ENCODE measurements at regions not wholly inside any gene's neighbourhood (a gene's known extent, or its start where the extent isn't known, plus 50 kb on each side); places are given as distances from the start of the nearest gene placed in this dataset.
"Not testable (repeated sequence)": the region's sequence is repeated elsewhere in the genome, so short reads cannot be mapped to it uniquely, and the experiment has no call there.

DNA sequence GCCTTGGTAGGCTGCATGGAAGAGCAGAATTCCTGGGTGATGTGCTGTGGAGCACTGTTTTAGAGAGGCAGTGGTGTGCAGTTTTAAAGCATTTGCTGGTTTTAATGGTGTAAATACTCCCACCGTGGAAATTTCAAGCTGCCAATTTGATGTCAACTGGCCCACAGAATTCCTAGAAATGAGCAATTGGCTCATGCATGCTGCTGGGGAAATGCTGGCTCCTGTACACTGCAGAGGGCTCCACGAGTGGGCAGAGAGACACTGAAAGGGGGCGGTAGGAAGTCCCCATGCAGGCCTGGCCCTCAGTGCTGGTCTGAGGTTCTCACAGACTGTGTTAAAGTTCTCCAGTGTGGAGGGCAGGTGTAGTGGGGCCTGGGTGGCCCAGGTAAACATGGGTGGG is 99.4 kb upstream of the NTF3 start:
- Mint-ChIP-seq H3K27me3 (peaks cover 0 to 18% of the 10 kb centered on the region in 2 donors), H3K4me1 (no peaks in the 10 kb centered on the region), H3K9me3 (peaks cover 0 to 2% of the 10 kb centered on the region in 2 donors), H3K27ac (no peak overlapping the region), H3K36me3 (no peaks in the 10 kb centered on the region), H3K4me3 (no peak overlapping the region)
- DNase-seq (no peak), ATAC-seq (replicated peaks) (no peak)

DNA sequence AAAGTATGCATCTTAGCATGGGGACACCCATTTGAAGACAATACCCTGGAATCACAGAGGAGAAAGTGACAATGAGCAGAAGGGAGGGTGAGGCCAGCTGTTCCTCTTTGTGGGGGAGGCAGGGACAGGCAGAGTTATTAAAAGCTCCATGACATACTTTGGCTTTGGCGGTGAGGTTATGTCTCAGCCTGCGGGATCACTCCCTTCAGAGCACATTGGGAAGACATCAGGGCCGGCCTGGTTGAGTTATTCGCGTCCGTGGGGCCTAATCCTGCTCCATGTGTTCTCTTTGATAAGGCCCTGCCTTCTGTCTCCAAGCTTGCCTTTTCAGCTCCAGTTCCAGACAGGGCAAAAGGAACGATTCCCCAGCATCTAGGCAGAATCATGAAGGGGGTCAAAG is 98.8 kb upstream of the NTF3 start:
- ATAC-seq (replicated peaks) = no peak
- no peaks in the 10 kb centered on the region for H3K4me1 Mint-ChIP-seq
- H3K27ac Mint-ChIP-seq = no peak overlapping the region
- peaks cover 0 to 13% of the 10 kb centered on the region in 2 donors for H3K27me3 Mint-ChIP-seq
- no peak overlapping the region for H3K4me3 Mint-ChIP-seq
- H3K36me3 Mint-ChIP-seq = no peaks in the 10 kb centered on the region
- H3K9me3 Mint-ChIP-seq = peaks cover 0 to 2% of the 10 kb centered on the region in 2 donors
- DNase-seq = no peak

DNA sequence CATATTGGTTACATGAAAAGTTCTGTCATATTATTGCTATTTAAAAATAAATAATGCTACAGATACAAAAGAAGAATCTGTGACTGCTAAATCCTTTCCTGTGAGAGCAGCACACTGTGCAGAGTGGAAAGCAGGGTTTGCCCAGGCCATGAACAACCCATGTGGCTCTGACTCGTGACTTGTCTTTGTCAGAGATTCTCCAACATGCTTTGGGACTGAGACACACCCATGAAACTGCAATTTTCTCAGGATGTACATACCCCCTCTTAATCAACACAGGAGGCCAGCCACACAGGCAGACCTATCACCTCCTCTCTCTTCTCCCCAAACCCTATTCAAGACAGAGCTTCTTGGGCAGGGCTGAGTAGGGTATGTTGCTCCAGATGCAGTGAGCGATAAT is 96.8 kb upstream of the NTF3 start:
- no peaks in the 10 kb centered on the region for H3K36me3 Mint-ChIP-seq
- H3K27ac Mint-ChIP-seq = no peak overlapping the region
- no peak for ATAC-seq (replicated peaks)

DNA sequence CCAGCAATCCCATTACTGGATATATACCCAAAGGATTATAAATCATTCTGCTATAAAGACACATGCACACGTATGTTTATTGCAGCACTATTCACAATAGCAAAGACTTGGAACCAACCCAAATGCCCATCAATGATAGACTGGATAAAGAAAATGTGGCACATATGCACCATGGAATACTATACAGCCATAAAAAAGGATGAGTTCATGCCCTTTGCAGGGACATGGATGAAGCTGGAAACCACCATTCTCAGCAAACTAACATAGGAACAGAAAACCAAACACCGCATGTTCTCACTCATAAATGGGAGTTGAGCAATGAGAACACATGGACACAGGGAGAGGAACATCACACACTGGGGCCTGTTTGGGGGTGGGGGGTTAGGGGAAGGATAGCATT is 90.8 kb upstream of the NTF3 start:
- DNase-seq; H3K9me3 Mint-ChIP-seq; H3K36me3 Mint-ChIP-seq; H3K4me1 Mint-ChIP-seq; H3K27ac Mint-ChIP-seq; H3K4me3 Mint-ChIP-seq; ATAC-seq (replicated peaks): not testable (repeated sequence)
- peaks cover 17 to 28% of the 10 kb centered on the region in 2 donors for H3K27me3 Mint-ChIP-seq

More for the DNA sequence above, 96.8 kb upstream of the NTF3 start:
- H3K9me3 Mint-ChIP-seq = peaks cover 0 to 2% of the 10 kb centered on the region in 2 donors
- no peak overlapping the region for H3K4me3 Mint-ChIP-seq
- H3K4me1 Mint-ChIP-seq = no peaks in the 10 kb centered on the region
- DNase-seq = no peak
- peaks cover 5 to 22% of the 10 kb centered on the region in 2 donors for H3K27me3 Mint-ChIP-seq

DNA sequence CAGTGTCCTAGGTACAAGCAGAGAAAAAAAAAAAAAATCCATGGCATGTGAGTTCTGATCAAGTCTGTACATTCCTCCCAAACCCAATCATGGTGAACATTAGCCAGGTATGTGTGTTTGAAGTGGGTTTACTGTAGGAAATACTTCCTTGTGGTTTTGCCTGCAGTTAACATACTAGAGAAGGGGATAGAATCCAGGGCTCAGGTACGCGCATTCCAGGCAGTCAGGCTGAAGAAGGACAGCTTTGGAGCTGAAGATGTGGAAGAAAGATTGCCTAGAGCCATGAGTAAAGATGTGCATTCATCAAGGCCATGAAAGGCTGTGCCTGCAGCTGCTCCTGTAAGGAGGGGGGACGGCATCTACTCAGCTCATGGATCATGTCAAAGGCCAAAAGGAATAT is 88.2 kb upstream of the NTF3 start:
- Mint-ChIP-seq H3K4me1 (no peaks in the 10 kb centered on the region), H3K4me3 (no peak overlapping the region), H3K27ac (no peak overlapping the region), H3K9me3 (no peaks in the 10 kb centered on the region), H3K27me3 (peaks cover 27 to 36% of the 10 kb centered on the region in 2 donors), H3K36me3 (no peaks in the 10 kb centered on the region)
- ATAC-seq (replicated peaks) (no peak), DNase-seq (no peak)

DNA sequence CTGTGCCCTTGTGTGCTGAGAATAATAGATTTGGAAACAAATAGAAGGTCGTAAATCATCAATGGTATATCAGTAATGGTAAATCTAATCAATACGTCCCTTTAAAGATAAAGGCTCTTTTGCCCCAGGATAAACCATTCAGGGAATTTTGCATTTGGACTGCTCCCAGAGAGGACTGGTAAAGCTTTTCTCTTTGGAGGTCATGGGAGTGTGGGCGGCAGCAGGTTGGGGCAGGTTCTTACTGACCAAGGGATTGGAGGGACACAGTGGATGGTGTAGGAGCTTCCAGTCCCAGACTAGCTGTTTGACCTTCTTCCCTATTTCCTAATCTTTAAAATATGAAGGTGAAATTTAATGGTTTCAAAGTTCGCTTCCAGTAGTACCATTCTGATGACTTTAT is 87.8 kb upstream of the NTF3 start:
- H3K4me1 Mint-ChIP-seq = no peaks in the 10 kb centered on the region
- no peak overlapping the region for H3K27ac Mint-ChIP-seq
- DNase-seq = no peak
- H3K27me3 Mint-ChIP-seq = peaks cover 23 to 36% of the 10 kb centered on the region in 2 donors
- H3K36me3 Mint-ChIP-seq = no peaks in the 10 kb centered on the region
- no peak for ATAC-seq (replicated peaks)
- no peaks in the 10 kb centered on the region for H3K9me3 Mint-ChIP-seq
- H3K4me3 Mint-ChIP-seq = no peak overlapping the region

DNA sequence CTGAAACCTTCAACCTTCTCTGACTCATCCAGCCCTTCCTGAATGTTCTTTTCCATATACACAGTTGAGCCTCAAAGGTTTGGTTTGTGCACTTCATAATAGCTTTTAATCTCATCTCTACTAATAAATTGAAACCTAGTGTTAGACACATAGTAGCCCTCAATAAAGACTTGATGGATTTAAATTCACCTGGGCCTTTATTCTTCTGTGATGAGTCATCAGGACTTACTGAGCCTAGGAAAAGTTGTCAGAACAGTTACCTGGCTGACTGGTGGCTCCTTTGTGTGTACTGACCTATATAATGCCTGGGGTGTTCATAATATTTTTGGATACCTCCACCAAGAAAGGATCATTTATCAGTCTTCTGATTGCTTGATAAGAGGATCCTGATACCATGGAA is 86.4 kb upstream of the NTF3 start:
- no peak overlapping the region for H3K27ac Mint-ChIP-seq
- ATAC-seq (replicated peaks) (no peak), DNase-seq (no peak)
- H3K27me3 Mint-ChIP-seq = peaks cover 23 to 29% of the 10 kb centered on the region in 2 donors
- H3K9me3 Mint-ChIP-seq = no peaks in the 10 kb centered on the region
- no peaks in the 10 kb centered on the region for H3K36me3 Mint-ChIP-seq
- H3K4me3 Mint-ChIP-seq = no peak overlapping the region
- H3K4me1 Mint-ChIP-seq = no peaks in the 10 kb centered on the region

DNA sequence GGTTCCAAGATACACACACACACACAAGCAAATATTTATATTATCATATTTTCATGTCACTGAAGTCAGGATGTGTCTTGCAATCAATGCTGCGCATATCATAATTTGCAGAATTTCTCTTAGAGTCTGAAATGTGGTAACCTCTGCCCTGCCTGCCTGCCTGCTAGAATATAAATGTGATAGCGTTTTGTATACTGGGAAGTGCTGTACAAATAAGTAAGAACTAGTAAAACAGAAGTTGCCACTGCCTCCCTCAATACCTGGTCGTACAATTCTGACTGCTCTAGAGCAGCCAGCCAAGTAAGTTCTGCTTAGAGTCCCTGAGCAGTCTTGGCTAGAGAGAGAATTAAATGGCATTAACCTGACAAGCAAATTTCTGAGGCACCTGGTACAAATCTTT is 83.9 kb upstream of the NTF3 start:
- H3K9me3 Mint-ChIP-seq = peaks cover under 1% of the 10 kb centered on the region in 2 donors
- no peak overlapping the region for H3K27ac Mint-ChIP-seq
- no peaks in the 10 kb centered on the region for H3K36me3 Mint-ChIP-seq
- ATAC-seq (replicated peaks) (no peak), DNase-seq (no peak)
- peaks cover 23 to 38% of the 10 kb centered on the region in 2 donors for H3K27me3 Mint-ChIP-seq
- H3K4me3 Mint-ChIP-seq = no peak overlapping the region
- no peaks in the 10 kb centered on the region for H3K4me1 Mint-ChIP-seq

DNA sequence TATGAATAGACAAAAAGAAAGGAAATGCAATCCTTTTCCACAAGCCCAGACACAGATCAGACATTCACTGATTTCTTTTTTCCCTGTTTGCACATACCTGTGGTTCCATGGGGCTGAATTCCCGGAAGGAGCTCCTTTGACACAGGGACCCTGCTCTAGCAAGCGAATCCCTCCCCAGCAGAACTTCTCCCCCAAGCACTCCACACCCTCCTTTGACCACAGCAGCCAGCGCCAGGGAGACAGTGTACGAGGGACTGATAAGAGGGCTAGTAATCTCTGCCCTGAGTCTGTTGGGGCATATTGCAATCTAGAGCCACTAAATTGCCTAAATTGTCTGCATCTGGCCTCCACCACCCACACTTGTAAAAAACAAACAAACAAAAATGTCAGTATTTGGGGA is 83.4 kb upstream of the NTF3 start:
- Mint-ChIP-seq H3K4me3 (no peak overlapping the region), H3K9me3 (peaks cover 5% of the 10 kb centered on the region in 2 donors), H3K27me3 (peaks cover 23 to 38% of the 10 kb centered on the region in 2 donors), H3K4me1 (no peaks in the 10 kb centered on the region), H3K36me3 (no peaks in the 10 kb centered on the region), H3K27ac (no peak overlapping the region)
- DNase-seq (no peak), ATAC-seq (replicated peaks) (no peak)

DNA sequence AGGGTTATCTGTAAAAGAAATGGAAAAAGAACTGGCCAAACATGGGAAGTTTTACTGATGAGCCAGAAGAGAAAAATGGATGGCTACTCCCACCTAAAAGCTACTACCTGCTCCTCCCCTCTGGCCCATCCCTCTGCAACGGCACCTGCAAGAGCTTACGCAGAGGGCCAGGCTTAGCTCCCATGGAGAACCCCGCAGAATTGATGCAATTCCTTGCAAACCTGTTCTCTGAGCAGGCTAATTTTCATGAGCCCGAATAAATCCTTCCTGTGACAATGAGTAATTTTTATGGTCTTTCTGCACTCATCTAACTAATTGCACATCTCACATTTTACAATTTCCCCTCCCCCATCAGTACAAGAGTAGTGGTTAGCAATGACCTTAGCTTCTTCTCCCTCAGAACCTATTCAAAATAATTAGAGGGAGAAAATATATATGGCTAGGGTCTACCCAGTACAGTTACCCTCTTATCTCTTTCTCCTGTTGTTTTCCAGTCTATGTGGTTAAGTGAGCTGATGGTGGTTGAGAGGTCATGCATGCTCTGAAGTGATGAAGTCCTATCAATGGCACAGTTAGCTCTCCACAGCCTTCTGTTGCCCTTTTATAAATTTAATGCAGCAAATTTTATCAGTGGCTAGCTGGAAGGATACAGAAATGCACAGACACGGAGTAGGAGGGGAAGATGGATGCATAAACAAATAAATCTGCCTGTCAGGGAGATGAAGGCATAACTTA is 67.7 kb upstream of the NTF3 start:
- no peaks in the 10 kb centered on the region for H3K36me3 Mint-ChIP-seq
- no peak for ATAC-seq (replicated peaks)
- H3K4me3 Mint-ChIP-seq = no peak overlapping the region

DNA sequence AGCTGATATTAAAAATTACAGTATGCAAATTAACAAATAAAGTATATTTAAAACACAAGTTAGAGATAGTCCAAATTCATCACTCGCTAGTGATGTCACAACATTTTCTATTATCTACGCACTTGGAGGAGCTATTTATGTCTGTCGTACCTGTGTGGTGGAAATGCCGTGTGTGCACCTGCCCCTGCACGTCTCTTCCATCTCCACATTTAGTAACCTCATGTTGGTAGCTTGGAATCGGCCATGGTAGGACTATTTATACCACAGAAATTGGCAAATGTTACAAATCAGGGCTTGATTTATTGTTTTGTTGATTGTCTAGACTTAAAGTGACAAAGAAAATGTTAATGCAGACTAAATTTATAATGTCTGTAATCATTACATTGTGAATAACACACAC is 62.6 kb upstream of the NTF3 start:
- Mint-ChIP-seq H3K36me3 (no peaks in the 10 kb centered on the region), H3K27me3 (peaks cover 0 to 7% of the 10 kb centered on the region in 2 donors), H3K4me1 (no peaks in the 10 kb centered on the region), H3K4me3 (no peak overlapping the region), H3K9me3 (peaks cover 1 to 4% of the 10 kb centered on the region in 2 donors), H3K27ac (no peak overlapping the region)
- ATAC-seq (replicated peaks) (no peak), DNase-seq (no peak)

More for the DNA sequence above, 67.7 kb upstream of the NTF3 start:
- peaks cover 0 to 1% of the 10 kb centered on the region in 2 donors for H3K9me3 Mint-ChIP-seq
- H3K27ac Mint-ChIP-seq = no peak overlapping the region
- peaks cover 0 to 8% of the 10 kb centered on the region in 2 donors for H3K27me3 Mint-ChIP-seq
- H3K4me1 Mint-ChIP-seq = no peaks in the 10 kb centered on the region
- DNase-seq = no peak

DNA sequence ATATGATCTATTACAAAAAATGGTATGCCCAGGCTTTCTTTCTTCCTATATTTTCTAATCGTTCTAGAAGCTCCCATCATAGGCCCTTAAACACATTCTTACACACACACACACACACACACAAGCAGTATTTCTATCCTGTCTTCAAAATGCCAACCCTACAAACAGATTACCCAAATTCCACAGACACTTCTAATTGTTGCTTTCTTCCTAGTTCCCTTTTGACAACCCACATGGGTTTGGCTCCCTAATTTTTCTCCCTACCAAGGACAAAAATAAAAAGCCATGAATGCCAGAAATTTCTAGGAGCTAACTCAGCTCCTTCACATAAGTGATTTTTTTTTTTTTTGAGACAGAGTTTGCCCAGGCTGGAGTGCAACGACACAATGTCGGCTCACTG is 60.3 kb upstream of the NTF3 start:
- Mint-ChIP-seq H3K4me3 (no peak overlapping the region), H3K27ac (no peak overlapping the region), H3K9me3 (peaks cover 0 to 4% of the 10 kb centered on the region in 2 donors), H3K4me1 (no peaks in the 10 kb centered on the region), H3K27me3 (peaks cover 3 to 7% of the 10 kb centered on the region in 2 donors), H3K36me3 (no peaks in the 10 kb centered on the region)
- no peak for ATAC-seq (replicated peaks)
- no peak for DNase-seq

DNA sequence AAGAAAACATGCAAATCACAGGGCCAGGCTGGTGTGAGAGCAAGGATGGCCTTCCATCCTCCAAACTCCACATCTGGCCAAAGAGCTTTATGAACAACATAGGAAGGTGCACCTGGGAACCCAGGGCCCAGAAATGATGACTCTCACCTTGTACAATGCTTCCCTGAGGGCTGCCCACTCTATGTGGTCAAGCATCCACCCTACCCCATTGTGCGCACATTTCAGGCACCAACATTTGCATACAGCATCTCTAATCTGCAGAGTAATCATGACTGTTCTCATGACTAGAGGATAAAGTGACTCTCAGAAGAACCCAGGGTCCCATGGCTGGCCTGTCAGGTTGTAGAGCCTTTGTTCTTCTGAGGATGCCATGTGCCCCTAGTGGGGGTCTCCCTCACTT is 57.2 kb upstream of the NTF3 start:
- Mint-ChIP-seq H3K9me3 (peaks cover 0 to 4% of the 10 kb centered on the region in 2 donors), H3K4me1 (peaks cover 0 to under 1% of the 10 kb centered on the region in 2 donors), H3K27ac (no peak overlapping the region), H3K36me3 (no peaks in the 10 kb centered on the region), H3K27me3 (peaks cover 6 to 10% of the 10 kb centered on the region in 2 donors), H3K4me3 (no peak overlapping the region)
- DNase-seq (no peak), ATAC-seq (replicated peaks) (no peak)

DNA sequence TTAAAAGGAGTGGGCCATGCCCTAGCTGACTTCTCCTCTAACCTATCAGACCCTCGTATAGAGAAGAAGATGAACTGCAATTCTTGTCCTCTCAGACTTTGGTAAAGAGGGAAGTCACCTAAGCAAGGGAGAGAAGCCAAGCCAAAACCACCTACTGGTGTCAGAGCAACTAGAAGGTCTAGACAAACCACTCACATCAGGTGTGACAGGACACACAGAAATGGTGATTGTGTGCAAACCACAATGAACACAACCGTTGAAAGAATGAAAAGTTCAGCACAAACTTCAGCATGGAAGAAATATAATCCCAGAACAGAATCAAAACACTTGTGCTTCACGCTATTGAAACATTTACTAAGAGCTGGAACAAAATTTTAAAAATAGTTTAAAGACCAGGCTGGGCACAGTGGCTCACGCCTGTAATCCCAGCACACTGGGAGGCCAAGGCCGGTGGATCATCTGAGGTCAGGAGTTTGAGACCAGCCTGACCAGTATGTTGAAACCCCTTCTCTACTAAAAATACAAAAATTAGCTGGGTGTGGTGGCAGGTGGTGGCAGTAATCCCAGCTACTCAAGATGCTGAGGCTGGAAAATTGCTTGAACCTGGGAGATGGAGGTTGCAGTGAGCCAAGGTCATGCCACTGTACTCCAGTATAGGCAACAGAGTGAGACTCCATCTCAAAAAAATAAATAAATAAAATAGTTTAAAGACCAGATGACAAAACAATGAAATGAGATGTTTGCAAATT is 56.2 kb upstream of the NTF3 start:
- Mint-ChIP-seq H3K36me3 (no peaks in the 10 kb centered on the region), H3K27ac (no peak overlapping the region), H3K9me3 (peaks cover 0 to 4% of the 10 kb centered on the region in 2 donors), H3K27me3 (peaks cover 8% of the 10 kb centered on the region in 2 donors), H3K4me1 (peaks cover 2 to 5% of the 10 kb centered on the region in 2 donors), H3K4me3 (no peak overlapping the region)
- ATAC-seq (replicated peaks) (no peak), DNase-seq (no peak)
